Left lung (tissue), 4 donors: ENCODE measurements at regions not wholly inside any gene's neighbourhood (a gene's known extent, or its start where the extent isn't known, plus 50 kb on each side); places are given as distances from the start of the nearest gene placed in this dataset.

Experiments used
- ATAC-seq: fragments of 200-7000 bp; cut with Tn5 transposase; one replicate; pipeline ENCODE4 v1.9.1; 2020; ENCODE audit warnings: moderate library complexity
- DNase-seq, 4 donors: peaks; one replicate each; pipeline ENCODE4 v3.0.0-alpha.2; 2013 to 2020
- H3K27ac ChIP-seq, 2 donors: fragments of 200-600 bp; sonication (generic) in 1 of 2; one replicate each; pipeline versions ENCODE4 v1.5.0 to v1.8.0; 2020 to 2021
- H3K27me3 ChIP-seq, 2 donors: fragments of 200-600 bp; sonication (generic) in 1 of 2; one replicate each; pipeline versions ENCODE4 v1.5.0 to v1.8.0; 2020 to 2021
- H3K36me3 ChIP-seq, 2 donors: fragments of 200-600 bp; sonication (generic) in 1 of 2; one replicate each; pipeline versions ENCODE4 v1.5.0 to v1.8.0; 2020 to 2021
- H3K4me1 ChIP-seq, 2 donors: fragments of 200-600 bp; one replicate each; pipeline ENCODE4 v1.8.0; 2021
- H3K4me3 ChIP-seq, 2 donors: fragments of 200-600 bp; sonication (generic) in 1 of 2; one replicate each; pipeline versions ENCODE4 v1.5.0 to v1.8.0; 2020 to 2021; ENCODE audit warnings: mild to moderate bottlenecking in 1 of 2
- H3K9me3 ChIP-seq, 2 donors: fragments of 200-600 bp; sonication (generic) in 1 of 2; one replicate each; pipeline versions ENCODE4 v1.5.0 to v1.8.0; 2020 to 2021
- intact Hi-C, 2 donors: fragments of 100-400 bp; cut with DNase I; formaldehyde crosslinking; loops; one replicate each; pipeline versions ENCODE4 v1.11.2 to v1.14.2; 2022
- TF ChIP-seq, protein P1 (sequence below), 2 donors: fragments of 200-600 bp; sonication (generic) in 1 of 2; IDR thresholded peaks; one replicate each; pipeline versions ENCODE4 v1.5.0 to v1.8.0; 2021; ENCODE audit warnings: antibody characterized with exemption in 2 of 2
- donor health status: DM: no; HTN: yes; CAD: no.
- donor health status: DM: no; HTN: no; CAD: no.

DNA sequence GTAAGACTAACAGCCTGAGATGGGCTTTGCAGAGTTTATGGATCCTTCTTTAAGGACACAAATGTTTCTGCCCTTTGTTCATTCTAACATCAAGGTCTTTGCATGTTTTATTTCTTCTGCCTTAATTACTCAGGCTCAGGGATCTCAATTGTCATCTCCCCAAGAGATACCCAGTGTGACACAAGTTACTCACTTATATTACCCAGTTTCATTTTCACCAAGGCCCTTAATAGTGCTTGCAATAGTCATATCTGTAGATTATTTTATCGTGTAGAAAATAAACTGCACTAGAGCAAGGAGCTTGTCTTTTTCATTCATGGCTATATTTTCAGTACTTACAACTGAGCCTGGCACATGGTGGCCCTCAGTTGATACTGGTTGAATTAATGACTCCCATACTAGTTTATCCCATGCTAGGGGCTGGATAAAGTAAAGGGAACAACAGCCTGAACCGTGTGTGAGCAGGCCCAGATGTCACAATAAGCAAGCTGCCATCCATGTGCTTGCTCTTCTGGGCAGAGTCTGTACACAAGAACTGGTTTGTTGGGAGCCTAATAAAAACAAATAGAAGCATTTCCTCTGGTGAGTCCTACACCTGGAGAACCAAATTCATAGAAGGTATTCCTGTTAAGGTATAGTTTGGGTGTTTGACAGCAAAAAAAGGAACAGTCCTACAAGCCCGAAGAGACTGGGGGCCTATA is 112.5 kb upstream of the CD180 start:
- Histone ChIP-seq H3K27ac (no peak overlapping the region), H3K27me3 (no peaks in the 10 kb centered on the region), H3K4me3 (no peak overlapping the region), H3K4me1 (peaks cover 4 to 24% of the 10 kb centered on the region in 2 donors), H3K36me3 (no peaks in the 10 kb centered on the region), H3K9me3 (no peaks in the 10 kb centered on the region)
- TF ChIP-seq, protein P1, sequence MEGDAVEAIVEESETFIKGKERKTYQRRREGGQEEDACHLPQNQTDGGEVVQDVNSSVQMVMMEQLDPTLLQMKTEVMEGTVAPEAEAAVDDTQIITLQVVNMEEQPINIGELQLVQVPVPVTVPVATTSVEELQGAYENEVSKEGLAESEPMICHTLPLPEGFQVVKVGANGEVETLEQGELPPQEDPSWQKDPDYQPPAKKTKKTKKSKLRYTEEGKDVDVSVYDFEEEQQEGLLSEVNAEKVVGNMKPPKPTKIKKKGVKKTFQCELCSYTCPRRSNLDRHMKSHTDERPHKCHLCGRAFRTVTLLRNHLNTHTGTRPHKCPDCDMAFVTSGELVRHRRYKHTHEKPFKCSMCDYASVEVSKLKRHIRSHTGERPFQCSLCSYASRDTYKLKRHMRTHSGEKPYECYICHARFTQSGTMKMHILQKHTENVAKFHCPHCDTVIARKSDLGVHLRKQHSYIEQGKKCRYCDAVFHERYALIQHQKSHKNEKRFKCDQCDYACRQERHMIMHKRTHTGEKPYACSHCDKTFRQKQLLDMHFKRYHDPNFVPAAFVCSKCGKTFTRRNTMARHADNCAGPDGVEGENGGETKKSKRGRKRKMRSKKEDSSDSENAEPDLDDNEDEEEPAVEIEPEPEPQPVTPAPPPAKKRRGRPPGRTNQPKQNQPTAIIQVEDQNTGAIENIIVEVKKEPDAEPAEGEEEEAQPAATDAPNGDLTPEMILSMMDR (IDR thresholded peaks at IDR 0.05), result no peak
- intact Hi-C loops, result no loop called here
- ATAC-seq (no peak), DNase-seq (no peak)

DNA sequence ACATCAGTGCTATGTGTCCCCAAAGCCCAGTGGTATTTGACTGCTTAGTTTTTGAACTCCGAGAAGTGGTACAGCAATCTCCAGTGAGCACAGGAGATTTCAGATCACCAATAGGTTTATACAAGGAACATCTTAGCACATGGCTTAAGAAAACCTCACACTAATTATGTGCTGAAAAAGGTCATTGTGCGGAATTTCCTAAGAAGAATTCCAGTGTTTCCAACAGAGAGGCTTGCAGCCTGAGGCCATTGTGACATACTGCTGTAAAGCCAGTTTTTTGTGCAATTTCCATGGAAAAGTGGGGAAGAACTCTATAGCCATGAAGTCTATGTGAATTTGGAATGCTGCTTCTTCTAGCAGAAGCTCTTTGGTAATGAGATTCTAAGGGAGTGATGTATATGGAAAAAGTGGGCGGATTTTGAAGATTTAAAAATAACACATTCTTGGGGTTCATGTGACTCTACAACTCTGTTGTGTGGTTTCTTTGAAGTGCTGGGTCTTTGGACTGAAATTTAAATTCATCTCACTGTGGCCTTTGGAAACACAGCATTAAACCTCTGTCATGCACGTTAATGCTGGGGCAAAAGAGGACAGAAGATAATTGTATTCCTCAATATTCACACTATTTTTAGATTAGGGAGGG is 110.5 kb upstream of the CD180 start:
- peaks cover 4 to 32% of the 10 kb centered on the region in 2 donors for H3K4me1 ChIP-seq
- DNase-seq, result no peak
- TF ChIP-seq, protein P1 (IDR thresholded peaks at IDR 0.05), result no peak
- no peak overlapping the region for H3K4me3 ChIP-seq
- no peak for ATAC-seq
- no peaks in the 10 kb centered on the region for H3K27me3 ChIP-seq
- H3K36me3 ChIP-seq, result no peaks in the 10 kb centered on the region
- H3K27ac ChIP-seq, result peak overlapping the region in 1 of 2 donors; percentile 36
- intact Hi-C loops, result no loop called here
- no peaks in the 10 kb centered on the region for H3K9me3 ChIP-seq

DNA sequence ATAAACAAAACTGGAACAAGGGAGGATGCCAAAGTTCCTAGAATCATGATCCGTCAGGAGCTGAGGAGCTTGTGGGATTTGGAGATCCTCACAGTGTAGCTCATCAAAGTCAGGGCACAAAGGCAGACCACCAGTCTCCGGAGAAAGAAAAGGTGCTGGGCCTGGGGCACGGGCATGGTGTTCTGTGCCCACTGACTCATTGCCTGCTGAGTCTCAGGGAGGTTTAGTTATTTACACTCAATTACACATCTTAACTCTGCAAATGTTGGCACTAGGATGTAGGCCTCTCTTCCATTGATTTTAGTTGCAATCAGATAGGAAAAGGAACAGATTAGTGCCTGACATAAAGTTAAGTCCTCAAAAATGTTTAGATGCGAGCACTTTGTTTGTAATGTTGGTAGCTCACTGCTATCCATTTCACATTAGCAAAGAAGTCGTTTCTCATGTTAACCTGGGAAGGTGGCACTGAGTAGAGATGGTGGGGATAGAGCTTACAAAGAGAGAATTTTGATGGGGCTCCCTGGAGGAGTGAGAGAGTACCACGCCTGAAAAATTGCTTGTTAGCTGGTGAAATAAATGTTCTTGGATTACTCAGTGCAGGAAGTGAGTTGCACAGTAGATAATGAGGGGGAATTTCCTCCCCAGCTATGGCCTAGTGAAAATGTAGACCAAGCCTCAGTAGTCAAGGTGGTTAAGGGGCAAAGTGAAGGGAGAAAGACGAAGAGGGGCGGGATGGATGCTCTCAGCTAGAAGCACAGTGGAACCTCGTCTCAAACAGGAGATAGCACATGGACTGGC is 109.5 kb upstream of the CD180 start:
- Histone ChIP-seq H3K4me3 (no peak overlapping the region), H3K36me3 (no peaks in the 10 kb centered on the region), H3K27me3 (no peaks in the 10 kb centered on the region), H3K27ac (peak overlapping the region; percentile 36 to 45), H3K9me3 (no peaks in the 10 kb centered on the region), H3K4me1 (peaks cover 4 to 41% of the 10 kb centered on the region in 2 donors)
- TF ChIP-seq, protein P1 (IDR thresholded peaks at IDR 0.05), result no peak
- ATAC-seq, result no peak
- DNase-seq, result no peak
- intact Hi-C loops, result no loop called here

DNA sequence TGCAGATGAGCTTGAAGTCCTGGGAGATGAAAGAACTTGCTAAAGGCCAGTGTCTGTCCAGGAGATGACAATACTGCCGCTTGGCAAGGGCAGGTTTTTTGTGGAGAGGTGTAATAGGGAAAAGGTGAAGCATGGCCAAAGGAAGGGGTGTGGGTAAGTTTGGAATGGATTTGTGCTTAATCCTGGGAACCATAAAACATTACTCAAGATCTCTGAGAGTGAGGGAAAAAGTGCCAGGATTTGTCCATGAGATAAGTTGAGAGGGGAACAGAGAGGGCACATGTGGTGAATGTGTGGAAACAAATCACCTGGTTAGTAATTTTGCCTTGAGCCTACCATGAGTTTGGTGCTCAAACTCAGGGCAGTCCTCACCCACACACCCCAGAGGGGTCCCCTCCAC is 108.8 kb upstream of the CD180 start:
- intact Hi-C loops, result no loop called here
- Histone ChIP-seq H3K9me3 (no peaks in the 10 kb centered on the region), H3K4me3 (no peak overlapping the region), H3K27me3 (no peaks in the 10 kb centered on the region), H3K4me1 (peaks cover 4 to 48% of the 10 kb centered on the region in 2 donors), H3K36me3 (no peaks in the 10 kb centered on the region), H3K27ac (peak overlapping the region; percentile 18 to 57)
- ATAC-seq (no peak), DNase-seq (no peak)
- TF ChIP-seq, protein P1 (IDR thresholded peaks at IDR 0.05), result no peak

DNA sequence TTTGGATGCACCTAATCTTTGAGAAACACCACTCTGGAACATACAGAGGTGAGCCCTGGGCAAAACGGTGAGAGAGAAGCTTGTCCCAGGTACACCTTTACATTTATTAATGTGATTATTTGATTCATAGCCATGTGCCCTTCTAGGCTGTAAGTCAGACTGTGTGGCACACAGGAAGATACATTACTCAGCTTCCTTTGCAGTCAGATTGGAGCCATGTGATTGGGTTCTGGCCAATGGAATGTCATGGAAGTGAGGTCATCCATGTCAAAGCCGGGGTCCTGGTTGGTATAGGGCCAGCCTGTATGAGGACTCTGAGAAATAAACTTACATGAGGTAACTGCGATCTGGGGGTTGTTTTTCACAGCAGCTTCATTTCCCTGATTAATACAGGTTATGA is 106.8 kb upstream of the CD180 start:
- H3K4me1 ChIP-seq, result peaks cover 12 to 60% of the 10 kb centered on the region in 2 donors
- TF ChIP-seq, protein P1 (IDR thresholded peaks at IDR 0.05), result no peak

More for the DNA sequence above, 106.8 kb upstream of the CD180 start:
- no peak for DNase-seq
- ATAC-seq, result no peak
- intact Hi-C loops, result no loop called here
- no peak overlapping the region for H3K27ac ChIP-seq
- H3K4me3 ChIP-seq, result no peak overlapping the region
- H3K9me3 ChIP-seq, result no peaks in the 10 kb centered on the region
- H3K36me3 ChIP-seq, result no peaks in the 10 kb centered on the region
- no peaks in the 10 kb centered on the region for H3K27me3 ChIP-seq
